ENCODE measurements at regions not wholly inside any gene's neighbourhood (a gene's known extent, or its start where the extent isn't known, plus 50 kb on each side); places are given as distances from the start of the nearest gene placed in this dataset.

- no peak for DNase-seq (ENCODE audit: low read depth in 2 of 2)
These were observed 57.8 kb downstream of the PRLHR start for GRCh38 chr10:118537623-118538022.

- no peak for DNase-seq (ENCODE audit: low read depth in 2 of 2)
These were observed 61.3 kb downstream of the PRLHR start for GRCh38 chr10:118534136-118534535.

GRCh38 chr10:118531105-118531852 is 64.2 kb downstream of the PRLHR start:
- no peak for DNase-seq (ENCODE audit: low read depth in 2 of 2)

DNA sequence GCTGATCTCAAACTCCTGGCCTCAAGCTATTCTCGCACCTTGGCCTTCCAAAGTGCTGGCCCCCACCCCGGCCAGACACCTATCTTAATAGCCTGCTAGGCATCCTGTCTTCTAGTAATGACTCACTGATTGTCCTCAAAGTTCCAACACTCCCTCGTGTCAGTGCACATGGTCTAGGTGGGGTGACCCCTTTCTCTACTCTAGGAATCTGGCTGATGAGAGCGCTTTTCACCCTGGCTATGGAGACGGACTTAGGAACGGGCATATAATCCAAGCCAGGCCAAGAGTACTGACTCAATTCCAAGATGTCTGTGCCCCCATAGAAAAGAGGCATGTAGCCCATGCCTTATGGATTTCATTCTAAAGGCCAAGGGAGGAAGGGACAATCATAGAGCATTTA is 67.0 kb downstream of the PRLHR start:
- DNase-seq (ENCODE audit: low read depth in 2 of 2), result no peak

DNA sequence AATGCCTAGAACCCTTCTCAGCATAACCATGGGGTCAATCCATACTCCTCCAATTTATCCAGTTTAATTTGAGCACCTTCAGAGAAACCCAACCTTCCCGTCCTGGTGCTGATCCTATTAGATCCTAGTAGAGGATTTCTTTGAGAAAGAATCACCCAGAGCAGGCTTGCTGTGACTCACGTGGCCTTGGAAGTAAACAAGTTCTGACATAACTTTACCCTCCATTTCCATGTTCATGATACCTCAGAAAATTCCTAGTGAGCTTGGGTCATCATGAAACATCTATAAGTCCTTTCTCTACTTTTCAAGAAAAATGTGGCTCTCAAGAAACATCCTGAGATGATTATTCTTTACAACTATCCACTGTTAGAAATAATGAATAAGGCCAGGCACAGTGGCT is 71.7 kb downstream of the PRLHR start:
- no peak for DNase-seq (ENCODE audit: low read depth in 2 of 2)

DNA sequence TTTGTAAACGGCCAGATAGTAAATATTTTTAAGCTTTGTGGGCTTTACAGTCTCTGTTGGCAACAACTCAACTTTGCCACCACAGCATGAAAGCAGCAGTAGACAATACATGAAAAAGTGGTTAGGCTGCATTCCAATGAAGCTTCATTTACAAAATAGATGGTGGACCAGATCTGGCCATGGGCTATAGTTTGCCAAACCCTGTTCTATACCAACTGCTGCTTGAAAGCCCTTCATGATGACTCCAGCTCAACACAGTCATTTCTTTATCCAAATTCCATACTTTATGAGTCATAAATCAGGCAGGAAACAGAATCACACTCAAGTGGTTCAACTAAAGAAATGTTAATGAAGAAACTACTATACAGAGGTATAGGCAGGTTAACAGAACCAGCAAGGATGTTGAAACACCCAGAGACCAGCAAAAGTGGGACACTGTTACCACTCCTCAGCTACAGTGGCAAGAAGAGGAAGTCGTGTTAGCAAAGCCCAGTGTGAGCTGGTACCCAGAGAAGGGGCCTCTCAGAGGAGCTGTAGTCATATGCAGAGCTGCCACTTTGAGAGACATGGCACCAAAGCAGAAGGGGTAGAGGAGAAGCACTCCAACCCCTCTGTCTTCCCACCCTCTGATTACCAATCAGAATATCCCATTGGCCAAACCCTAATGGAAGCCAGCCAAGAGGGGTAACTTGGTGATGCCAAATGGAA is 72.5 kb downstream of the PRLHR start:
- no peak for DNase-seq (ENCODE audit: low read depth in 2 of 2)

GRCh38 chr10:118521415-118522117 is 73.9 kb downstream of the PRLHR start:
- no peak for DNase-seq (ENCODE audit: low read depth in 2 of 2)

DNA sequence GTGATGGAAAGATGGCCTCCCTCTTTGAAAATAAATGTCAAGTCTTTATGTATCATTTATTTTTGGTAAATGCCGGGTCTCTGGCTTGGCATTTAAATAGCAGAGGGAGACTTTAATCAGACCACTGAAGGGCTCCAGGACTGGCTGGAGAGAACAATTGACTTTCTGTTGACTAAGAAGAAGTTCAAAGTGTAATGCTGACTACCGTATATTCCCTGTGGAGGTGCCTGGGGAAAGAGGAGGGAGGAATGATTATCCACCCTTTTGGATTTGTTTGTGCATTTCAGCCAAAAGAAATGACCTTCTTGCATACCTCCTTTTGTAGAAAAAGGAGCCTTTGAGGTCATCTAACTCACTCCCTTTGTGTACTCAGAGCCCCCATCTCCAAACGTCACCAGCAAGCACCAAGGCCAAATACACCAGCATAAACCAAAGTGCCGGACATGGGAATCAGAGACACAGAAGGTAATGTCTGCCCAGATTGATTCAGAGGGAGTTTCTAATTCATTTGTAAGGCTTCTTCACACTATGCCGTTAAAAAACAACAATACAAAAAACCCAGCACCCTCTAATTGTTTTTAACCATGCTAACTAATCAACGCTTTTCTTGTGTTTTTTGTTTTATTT is 75.2 kb downstream of the PRLHR start:
- DNase-seq (ENCODE audit: low read depth in 2 of 2), result no peak

GRCh38 chr10:118518095-118518494 is 77.4 kb downstream of the PRLHR start:
- no peak for DNase-seq (ENCODE audit: low read depth in 2 of 2)

DNA sequence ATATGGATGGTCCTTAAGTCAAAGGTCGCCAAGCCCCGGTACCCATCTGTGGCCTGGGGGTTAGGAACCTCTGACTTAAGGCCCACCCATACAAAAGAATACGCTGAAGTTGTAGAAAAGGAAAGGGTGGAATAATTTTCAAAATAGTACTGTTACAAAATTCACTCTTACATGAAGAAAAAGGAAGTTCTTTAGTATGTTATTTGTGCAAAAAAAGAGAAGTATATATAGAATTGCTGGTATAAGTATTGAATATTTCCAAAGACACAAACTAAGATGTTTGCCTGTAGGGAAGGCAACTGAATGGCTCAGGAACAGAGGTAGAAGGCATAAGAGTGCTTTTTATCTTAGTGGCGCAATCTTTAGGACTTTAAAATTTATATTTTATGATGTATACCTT is 78.7 kb downstream of the PRLHR start:
- DNase-seq (ENCODE audit: low read depth in 2 of 2), result no peak

- no peak for DNase-seq (ENCODE audit: low read depth in 2 of 2)
These were observed 82.3 kb downstream of the PRLHR start for GRCh38 chr10:118513174-118513573.

DNA sequence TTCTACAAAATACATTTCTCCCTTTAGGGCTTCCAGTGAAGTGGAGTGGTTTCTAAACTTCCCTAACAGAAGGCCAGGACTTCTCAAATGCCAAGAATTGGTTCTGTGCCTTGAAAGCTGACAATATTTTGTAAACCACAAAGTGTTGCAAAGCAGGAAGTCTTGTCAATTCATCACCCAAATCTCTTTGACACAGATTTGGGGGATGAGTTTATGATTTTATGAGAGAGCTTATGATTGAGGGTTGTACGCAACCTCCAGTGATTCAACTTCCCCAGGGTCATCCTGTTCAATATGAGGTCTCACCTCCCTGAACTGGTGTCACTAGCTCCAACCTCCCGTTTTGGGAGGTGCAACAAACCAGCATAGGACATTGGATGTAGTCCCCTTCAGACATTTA is 83.7 kb downstream of the PRLHR start:
- DNase-seq (ENCODE audit: low read depth in 2 of 2), result no peak

- no peak for DNase-seq (ENCODE audit: low read depth in 2 of 2)
These were observed 86.6 kb downstream of the PRLHR start for GRCh38 chr10:118508863-118509262.

- no peak for DNase-seq (ENCODE audit: low read depth in 2 of 2)
These were observed 87.1 kb downstream of the PRLHR start for GRCh38 chr10:118508355-118508754.

DNA sequence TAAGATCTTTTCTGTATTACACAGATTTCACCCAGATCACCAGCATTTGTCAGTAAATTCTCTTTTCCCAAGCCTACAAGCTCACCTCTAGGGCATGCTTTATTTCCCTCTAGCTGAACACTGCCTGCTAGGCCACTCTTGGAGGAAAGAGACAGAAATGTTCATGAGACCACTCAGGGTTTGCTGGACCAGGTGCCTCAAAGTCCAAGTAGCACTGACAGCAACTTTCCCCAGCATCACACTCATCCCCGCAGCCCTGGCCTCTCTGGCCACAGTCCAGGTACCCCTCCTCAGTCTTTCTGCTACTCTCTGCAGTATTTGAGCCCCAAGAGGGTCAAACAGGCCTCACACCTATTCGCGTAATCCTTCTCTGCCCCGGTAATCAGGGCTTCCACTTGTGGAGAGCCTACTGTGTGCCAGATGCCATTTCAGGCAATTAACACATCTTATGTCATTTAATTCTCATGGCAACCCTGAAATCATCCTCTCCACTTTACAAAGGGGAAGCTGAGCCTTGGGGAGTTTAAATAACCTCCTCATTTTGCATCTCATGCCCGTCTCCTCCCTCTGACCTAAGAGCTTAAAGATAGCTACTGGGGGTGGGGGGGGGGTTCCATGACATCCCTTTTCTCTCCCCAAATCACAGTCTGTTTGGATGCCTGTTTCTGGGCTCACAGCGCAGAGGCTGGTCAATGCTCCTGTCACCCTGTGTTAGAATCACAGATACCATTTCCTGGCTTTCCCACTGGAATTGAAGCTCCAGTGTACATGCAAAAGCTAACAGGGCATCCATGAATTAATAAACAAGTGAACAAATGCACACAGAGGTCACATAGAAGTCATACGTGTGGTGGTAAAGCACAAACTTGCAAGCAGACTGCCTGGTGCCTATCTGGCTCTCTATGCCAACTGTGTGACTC is 88.5 kb downstream of the PRLHR start:
- no peak for DNase-seq (ENCODE audit: low read depth in 2 of 2)

GRCh38 chr10:118505363-118505762 is 90.1 kb downstream of the PRLHR start:
- no peak for DNase-seq (ENCODE audit: low read depth in 2 of 2)

GRCh38 chr10:118504467-118505205 is 90.8 kb downstream of the PRLHR start:
- peak in 1 of 2 donors; percentile 40 for DNase-seq (ENCODE audit: low read depth in 2 of 2)

DNA sequence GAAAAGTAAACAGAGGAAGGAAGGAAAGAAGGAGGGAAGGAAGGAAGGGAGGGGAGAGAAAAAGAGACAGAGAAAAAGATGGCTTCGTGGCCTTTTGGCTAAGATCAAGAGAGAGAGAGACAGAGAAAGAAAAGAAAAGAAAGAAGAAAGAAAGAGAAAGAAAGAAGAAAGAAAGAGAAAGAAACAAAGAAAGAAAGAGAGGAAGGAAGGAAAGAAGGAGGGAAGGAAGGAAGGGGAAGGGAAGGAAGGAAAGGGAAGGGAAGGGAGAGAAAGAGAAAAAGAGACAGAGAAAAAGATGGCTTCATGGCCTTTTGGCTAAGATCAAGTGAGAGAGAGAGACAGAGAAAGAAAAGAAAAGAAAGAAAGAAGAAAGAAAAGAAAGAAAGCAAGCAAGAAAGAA is 91.4 kb downstream of the PRLHR start:
- DNase-seq (ENCODE audit: low read depth in 2 of 2), result no peak

GRCh38 chr10:118503192-118503591 is 92.3 kb downstream of the PRLHR start:
- DNase-seq (ENCODE audit: low read depth in 2 of 2), result no peak
